Right kidney (tissue), 1 donor: ENCODE measurements at regions not wholly inside any gene's neighbourhood (a gene's known extent, or its start where the extent isn't known, plus 50 kb on each side); places are given as distances from the start of the nearest gene placed in this dataset.

Source experiments
- DNase-seq: peaks from one replicate; pipeline ENCODE4 v3.0.0-alpha.2; 2016

DNA sequence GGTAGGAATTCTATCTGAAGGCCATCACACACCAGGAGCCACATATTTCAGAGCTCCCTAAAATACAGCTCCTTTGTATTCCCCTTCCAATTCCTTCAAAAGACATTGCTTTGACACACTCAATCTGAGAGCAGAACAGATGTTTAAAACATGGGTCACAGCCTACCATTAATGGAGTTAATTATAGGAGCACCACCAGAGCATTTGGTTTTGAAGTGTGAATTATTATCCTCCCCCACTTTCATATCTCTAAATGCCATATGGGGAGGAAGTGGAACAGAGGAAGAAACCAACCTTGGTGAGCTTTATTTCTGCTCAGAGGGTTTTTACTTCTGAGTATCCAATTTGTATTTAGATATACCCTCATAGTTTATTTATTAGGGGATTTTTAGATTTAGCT, 50.7 kb upstream of the TNFRSF21 start:
- DNase-seq = no peak

DNA sequence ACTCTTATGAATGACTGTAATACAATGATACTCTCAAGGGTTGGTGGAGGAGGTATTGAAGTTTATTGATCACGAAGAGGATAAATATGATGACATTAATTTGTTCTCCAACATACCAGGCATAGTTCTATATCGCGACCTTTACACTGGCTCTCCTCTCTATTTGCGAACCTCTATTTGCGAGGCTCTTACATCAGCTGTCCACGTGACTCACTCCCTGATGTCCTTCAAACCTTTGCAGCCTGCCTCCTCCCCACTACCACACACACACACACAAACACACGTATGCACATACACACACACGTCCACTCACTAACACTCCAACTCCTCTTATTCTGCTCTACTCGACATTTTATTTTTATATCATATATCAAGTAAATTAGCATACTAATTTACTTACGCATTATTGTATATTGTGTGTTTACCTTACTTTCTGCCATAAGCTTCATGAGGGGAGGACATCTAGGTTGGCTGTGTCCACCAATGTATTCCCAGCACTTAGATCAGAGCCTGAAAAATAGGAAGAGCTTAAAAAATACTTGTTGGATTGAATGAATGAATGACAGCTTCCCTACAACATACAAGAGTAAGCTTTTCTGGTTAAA, 53.3 kb upstream of the TNFRSF21 start:
- DNase-seq = no peak

DNA sequence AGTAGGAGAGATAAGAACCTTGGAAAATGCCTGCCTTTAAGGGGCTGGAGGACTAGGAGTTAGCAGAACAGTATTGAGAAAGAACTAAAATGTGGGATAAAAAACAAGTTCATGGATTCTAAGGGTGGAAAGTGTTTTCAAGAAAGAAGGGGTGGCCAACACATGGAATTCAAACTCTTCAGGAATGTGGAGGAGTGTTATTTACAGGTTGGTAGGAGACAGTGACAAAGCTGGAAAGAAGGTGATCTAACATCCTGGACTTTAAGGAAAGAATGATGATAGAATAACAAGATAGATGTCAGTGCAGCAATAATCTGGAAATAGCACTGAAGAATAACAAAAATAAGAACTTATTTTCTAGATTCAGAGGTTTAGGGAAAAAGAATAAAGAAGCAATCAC, 54.0 kb upstream of the TNFRSF21 start:
- no peak for DNase-seq

DNA sequence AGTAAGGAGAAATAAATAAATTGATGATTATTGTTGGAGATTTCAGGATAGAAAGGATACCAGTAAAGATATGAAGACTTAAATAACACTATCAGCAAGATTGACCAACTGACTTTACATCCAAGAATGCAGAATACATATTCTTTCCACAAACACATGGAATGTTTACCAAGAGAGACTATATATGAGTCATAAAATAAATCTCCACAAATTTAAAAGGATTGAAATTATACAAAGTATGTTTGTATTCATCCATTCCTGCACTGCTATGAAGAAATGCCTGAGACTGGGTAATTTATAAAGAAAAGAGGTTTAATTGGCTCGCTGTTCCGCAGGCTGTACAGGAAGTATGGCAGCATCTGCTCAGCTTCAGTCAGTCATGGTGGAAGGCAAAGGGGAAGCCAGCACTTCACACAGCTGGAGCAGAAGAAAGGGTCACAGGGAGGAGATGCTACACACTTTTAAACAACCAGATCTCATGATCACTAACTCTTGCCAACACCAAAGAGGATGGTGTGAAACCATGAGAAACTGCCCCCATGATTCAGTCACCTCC, 56.7 kb upstream of the TNFRSF21 start:
- no peak for DNase-seq

DNA sequence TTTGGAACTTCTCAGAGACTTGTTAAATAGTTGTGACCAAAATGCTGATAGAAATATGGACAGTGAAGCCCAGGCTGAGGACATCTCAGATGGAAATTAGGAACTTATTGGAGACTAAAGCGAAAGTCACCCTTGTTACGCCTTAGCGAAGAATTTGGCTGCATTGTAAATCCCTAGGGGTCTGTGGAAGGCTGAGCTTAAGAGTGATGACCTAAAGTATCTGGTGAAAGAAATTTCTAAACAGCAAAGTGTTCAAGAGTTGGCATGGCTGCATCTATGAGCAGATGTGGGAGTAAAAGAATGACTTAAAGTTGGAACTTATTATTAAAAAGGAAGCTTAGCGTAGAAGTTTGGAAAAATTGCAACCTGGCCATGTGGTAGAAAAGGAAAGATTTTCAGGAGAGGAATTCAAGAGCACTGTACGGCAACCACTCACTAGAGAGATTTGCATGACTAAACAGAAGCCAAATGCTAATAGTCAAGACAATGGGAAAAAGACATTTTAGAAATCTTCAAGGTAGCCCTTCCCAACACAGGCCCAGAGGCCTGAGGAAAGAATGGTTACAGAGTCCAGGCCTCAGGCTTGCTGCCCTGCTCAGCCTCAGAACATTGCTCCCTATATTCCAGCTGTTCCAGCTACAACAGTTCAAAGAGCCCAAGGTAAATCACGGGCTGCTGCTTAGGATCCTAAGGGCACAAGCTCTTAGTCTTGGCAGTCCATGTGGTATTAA, 61.6 kb upstream of the TNFRSF21 start:
- no peak for DNase-seq

DNA sequence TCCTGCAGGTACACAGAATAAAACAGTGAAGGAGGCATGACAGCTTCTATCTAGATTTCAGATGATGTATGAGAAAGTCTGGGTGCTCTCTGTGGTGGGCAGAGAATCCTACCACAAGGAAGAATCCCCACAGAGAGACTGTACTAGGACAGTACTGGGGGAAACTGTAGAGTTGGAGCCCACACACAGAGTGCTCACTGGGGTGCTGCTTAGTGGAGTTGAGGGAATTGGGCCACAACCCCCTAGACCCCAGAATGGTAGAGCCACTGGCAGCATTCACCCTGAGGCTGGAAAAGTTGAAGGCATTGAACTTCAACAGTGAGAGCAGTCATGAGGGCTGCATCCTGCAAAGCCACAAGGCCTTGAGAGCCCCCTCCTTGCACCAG, 62.2 kb upstream of the TNFRSF21 start:
- DNase-seq = no peak

DNA sequence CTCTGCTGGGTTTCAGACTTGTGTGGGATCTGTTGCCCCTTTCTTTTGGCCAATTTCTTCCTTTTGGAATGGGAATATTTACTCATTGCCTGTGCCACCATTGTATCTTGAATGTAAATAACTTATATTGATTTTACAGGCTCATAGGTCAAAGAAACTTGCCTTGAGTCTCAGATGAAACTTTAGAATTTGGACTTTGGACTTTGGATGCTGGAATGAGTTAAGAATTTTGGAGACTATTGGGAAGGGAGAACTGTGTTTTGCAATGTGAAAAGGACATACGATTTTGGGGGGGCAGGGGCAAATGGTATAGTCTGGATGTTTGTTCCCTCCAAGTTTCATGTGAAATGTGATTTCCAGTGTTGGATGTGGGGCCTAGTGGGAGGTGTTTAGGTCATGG, 62.6 kb upstream of the TNFRSF21 start:
- DNase-seq = no peak

DNA sequence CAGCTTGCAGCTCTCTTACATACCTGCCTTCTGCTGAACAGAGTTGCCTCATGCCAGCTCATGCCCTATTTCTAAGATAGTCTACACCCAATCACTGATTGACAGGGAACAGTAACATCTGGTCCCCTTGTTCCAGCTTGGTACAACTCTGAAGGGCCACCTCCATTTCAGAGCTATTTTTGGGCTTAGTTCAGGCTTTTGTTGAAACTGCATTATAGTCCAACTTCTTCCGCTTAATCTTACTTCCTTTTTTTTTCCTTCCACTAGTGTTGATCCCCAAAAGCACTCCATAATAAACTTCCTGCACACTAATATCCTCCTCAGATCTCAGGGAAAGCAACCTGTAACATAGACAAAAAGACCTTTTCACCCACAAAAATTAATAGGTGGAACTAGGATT, 65.7 kb upstream of the TNFRSF21 start:
- no peak for DNase-seq

DNA sequence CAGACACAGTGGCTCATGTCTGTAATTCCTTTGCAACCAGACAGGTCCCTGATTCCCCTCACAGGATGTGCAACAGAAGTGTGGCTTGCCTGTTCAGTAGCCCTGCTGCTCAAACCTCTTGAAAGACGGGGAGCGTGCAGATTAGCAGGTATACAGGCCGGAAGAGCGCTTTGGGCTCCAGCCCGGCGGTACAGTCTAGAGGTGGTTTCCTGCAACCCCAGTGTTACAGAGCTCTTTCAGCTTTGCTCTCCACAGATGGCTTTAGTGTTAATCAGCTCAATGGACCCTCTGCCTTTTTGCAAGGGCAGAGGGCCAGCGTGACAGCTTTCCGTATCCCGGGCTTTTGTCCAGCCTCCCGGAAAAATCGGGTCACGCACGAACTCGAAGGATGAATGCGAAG, 67.2 kb upstream of the TNFRSF21 start:
- DNase-seq = no peak

DNA sequence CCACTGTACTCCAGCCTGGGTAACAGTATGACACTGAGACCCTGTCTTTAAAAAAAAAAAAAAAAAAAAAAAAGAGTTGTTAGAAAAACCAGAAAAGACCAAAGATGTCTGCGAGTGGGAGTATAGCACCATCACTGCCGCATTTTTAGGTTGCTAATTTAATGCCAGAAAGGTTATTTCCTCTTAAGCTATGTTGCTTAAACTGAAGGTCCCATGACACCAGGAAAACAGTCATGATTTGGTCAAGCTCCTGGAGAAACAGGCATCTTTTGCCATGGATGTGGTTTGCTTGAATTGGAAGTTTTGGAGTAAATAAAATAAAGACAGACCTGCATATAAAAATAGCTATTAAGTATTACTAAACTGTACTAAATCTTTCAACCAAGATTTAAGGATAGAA, 68.3 kb upstream of the TNFRSF21 start:
- no peak for DNase-seq

DNA sequence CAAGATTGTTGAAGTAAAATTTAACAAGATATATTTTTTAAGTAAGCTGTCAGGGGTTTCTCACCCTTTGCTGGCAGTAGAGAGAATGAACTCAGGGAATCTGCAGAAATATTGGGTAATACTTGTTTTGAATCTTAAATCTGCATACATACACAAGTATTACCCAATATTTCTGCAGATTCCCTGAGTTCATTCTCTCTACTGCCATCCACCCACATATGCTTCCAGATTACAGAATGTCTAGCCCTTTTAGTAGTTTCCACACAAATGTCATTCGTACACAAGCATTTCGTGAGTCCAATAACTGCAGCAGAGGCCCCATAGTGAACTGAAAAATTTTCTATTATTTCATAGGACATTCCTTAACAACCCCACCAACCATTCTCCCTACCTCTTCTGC, 69.6 kb upstream of the TNFRSF21 start:
- no peak for DNase-seq

DNA sequence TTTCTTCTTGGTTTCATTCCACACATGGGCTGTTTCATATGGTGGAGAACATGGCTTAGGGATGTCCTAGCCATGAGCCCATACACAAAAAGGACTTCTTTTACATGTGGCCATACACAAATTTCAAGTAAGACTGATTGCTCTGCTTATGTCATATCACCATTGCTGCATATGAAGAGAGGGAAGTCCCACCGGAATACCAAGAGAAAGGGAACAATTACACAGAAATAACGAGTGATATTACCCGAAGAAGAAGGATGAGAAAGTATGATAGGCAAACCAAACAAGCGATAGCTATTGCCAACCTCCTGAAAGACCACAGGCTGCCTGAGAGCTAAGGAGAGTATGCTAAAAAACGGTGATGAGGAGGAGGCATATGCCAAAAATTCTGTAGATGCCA, 70.5 kb upstream of the TNFRSF21 start:
- DNase-seq = no peak

DNA sequence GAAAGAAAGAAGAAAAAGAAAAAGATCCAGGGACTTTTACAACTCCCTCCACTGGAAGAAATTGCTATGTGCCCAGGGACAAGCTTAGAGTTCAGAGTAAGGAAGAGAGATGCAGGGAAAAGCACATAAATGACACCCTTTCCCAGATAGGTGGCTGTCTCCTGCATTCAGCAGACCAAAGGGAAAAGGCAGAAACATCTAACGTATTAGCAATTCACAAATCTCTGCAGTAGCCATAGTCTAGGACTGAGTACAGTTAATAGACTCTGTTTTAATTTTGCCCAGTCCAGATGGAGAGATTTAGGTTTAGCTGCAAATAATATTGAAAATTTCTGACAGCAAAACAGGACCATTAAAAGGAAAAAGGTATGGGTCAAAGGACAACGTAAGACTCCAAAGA, 71.3 kb upstream of the TNFRSF21 start:
- no peak for DNase-seq

DNA sequence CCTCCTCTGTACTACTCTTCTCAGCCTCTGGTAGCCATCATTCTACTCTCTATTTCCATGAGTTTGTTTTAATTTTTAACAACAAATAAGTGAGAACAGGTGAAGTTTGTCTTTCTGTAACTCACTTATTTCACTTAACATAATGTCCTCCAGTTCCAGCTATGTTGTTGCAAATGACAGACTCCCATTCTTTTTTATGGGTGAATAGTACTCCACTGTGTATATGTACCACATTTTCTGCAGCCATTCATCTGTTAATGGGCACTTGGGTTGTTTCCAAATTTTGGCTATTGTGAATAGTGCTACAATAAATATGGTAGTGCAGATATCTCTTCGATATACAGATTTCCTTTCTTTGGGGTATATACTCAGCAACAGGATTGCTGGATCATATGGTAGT, 73.7 kb upstream of the TNFRSF21 start:
- DNase-seq = no peak

DNA sequence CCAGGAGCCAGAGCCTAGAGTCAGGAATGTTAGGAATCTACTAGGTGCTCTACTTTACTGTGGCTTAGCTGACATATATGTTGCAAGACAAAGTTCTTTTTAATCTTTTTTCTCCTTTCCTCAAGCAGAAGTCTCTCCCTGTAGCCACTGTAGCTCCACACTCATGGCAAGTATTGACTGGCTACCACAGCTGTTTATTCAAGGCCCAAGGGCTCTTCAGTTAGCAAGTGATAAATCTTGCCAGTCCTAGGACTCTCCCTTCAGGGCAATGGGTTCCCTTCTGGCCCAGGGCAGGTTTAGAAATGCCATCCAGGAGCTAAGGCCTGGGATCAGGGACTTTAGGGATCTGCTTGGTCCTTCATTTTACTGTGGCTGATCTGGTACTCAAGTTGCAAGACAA, 82.0 kb upstream of the TNFRSF21 start:
- no peak for DNase-seq

DNA sequence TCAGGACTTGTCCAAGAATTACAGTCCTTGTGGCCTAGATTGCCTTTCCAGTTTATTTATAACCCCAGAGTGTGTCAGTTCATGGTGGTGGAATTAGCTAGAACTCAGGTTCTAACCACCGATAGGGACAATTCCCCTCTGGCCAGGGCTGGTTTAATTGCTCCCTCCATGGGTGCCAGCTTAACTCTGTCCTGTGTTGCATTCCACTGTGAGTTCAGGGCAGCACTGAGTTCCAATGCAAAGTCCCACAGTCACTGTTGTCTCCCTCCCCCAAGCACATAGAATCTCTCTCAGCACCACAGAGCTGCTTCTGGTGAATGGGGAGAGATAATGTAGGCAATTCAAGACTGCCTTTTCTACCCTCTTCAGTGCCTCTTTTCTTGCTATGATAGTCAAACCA, 82.5 kb upstream of the TNFRSF21 start:
- no peak for DNase-seq

DNA sequence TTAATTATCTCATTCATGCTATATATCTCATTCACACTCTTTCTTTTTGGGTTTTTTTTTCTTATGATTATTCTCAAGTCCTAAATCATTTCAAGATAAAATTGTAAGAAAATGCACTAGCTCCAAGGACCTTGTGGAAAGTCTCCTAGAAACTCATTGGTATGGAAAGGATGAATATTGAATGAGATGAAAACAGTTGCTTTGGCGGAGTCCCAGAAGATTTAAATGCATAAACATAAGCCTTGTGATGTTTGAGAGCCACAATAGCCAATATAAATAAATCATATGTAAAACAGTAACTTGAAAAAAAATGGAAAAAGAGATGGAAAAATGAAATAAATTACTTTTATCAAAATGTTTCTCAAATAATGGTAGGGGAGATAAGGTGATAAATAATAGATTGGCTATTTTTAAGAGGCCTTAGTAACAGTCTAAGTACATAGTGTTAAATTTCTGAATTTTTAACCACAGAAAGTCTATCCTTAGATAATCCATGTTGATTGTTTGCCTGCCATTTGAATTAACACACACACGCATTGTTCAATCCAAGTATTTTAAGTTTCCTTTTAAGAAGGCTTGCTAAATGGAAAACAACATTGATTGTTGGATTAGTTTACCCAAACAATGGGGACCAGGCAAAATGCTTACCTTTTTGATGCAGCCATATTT, 81.1 kb upstream of the CD2AP start:
- no peak for DNase-seq

DNA sequence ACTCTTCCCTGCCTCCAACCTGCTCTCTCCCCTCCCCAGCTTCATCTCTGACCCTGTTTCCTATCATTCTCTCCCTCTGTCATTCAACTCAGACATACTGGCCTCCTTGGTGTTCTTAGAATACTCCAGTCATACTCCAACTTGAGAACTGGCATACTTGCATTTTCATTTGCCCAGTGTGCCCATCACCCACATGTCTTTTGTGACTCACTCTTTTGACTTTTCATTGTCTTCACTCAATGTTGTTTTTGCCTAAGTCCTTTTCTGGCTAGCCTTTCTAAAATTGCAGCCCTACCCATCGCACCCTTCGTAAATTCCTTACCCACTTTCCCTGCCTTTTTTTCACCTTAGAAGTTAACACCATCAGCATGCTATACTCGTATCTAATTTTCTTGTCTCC, 77.0 kb upstream of the CD2AP start:
- DNase-seq = no peak

DNA sequence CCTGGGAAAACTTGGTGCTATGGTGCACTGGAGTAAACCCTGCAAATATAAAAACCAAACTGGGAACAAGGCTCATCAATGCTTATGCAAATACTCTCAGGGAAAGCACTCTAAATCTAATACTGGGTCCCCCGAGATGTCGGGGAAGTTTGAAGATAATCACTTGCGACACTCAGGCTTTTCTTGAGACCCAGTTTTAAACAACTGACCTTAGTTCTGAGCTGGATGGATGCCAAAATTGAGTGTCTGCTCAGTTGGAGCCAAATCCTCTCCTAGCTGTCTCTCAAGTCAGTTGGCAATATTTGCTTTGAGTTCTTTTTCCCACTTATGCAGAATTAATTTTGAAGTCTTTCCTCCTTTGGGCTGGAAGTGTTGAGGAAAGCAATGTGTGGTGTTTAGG, 75.5 kb upstream of the CD2AP start:
- DNase-seq = no peak

DNA sequence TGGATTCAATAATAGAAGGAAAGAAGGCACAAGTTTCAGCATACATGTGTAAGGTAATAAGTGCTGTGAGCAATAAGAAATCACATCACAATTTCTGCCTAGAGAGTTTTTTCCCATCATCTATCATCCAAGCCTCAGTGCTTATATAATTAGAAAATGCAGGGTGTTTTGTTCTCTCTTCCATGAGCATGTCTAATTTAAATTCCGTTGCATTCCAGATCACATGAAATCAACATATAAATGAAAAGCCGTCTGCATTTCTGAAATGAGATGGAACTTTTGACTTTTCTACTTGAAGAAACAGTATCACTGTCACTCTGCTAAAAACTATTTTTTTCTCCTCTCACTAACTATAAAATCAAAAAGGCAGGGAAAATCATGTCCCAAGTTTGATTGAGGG, 74.5 kb upstream of the CD2AP start:
- no peak for DNase-seq

DNA sequence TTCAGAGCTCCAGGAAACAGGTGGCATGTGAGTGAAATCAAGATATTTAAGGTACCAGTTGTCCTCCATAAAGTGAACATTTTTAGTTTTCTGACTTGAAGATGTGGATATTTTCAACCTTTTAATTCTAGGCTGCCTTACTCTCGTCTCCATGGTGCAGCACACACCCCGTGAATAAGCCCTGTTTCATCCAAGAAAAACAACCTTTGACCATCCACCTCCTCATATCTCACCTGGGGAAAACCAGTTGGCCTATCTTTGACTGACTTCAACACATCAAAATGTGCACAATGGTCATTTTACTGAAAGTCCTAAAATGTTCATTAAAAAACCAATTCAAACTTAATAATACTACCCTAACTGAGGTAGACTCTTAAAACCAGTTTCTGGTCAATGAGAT, 73.8 kb upstream of the CD2AP start:
- DNase-seq = no peak

DNA sequence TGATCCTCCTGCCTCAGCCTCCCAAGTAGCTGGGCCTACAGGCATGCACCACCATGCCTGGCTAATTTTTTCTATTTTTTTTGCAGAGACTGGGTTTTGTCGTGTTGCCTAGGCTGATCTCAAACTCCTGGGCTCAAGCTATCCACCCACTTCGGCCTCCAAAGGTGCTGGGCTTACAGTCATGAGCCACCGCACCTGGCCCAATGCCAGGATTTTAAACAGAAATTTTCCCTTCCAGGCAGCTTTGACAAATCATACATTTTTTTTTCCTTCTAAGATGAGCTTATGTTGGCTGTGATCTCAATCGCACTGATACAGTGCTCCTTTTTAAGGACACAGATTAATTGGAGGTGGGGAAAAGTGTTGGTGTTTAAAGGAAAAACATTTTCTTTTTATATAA, 73.2 kb upstream of the CD2AP start:
- DNase-seq = no peak

DNA sequence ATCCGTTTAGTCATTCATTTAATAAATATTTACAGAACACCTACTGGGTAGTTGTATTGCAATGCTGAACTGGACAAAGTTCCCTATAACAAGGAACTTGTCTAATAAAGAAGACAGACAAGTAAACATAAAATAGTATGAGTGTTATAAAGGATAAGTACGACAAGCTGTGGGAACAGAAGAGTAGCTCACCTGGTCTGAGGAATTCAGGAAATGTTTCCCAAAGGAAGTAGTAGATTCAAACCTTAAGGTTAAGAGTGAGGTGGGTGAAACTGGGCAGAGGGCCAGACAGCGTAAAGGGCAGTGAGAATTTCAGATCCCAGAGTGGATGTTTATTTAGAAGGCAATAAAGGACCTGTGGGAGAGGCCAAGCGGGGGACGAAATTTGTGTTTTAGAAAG, 72.3 kb upstream of the CD2AP start:
- no peak for DNase-seq
